ENCODE measurements at regions not wholly inside any gene's neighbourhood (a gene's known extent, or its start where the extent isn't known, plus 50 kb on each side); places are given as distances from the start of the nearest gene placed in this dataset.

DNA sequence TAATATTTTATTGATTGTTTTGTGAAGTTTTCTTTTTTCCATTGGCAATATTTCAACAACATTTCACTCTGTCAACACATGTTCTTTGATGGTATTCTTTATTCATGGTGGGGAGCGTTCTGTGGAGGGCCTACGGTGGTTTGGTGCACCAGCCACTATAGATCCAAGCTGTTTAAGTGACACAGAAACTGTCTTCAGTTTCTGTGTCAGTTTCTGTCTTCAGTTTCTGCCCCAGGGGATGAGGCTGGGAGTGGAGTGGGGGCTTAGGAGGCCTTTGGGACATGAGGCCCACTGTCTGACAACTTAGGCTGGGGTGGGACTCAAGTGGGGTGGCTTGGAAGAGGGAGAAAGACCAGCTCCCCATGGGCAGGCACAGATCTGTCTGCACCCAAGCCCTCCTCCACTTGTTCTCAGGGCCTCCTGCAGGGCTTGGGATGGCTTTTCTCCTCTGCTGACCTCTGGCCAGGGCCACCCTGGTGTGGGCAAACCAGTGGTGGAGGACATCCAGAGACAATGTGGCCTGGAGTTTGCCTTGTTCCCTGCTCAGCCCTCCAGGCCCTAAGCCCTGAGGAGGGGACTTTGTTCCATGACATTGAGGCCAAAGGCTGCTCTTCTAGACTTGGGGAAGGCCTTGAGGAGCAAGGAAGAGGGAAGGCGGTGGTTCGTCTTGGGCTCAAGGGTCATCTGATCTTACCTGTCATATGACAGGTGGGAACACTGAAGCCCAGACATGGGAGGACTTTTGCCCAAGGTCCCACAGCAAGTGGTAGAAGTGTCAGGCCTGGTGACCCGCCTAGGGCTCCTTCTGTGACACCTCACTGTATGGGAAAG lies 60.3 kb upstream of the SMAD6 start:
- Histone ChIP-seq H3K4me2 (no peak overlapping the region), H3K36me3 (ENCODE audit: insufficient read depth) (no peaks in the 10 kb centered on the region), H3K27me3 (ENCODE audit: insufficient read depth, low read depth) (no peaks in the 10 kb centered on the region), H3K4me3 (IDR thresholded peaks at IDR 0.05; ENCODE audit: insufficient read depth, low read depth, low read length) (no peak overlapping the region), H3K79me2 (ENCODE audit: insufficient read depth, low read depth) (no peaks in the 10 kb centered on the region), H4K20me1 (ENCODE audit: insufficient read depth) (no peaks in the 10 kb centered on the region), H3K27ac (no peak overlapping the region), H3K4me1 (ENCODE audit: low read depth, poor library complexity, severe bottlenecking) (no peaks in the 10 kb centered on the region), H2AFZ (ENCODE audit: low read depth) (no peak overlapping the region), H3K9ac (no peak overlapping the region)
- TF ChIP-seq CTCF (conservative IDR thresholded peaks at IDR 0.05; ENCODE audit: low read depth, low read length) = no peak

- H2AFZ ChIP-seq (ENCODE audit: low read depth) = no peak overlapping the region
- no peaks in the 10 kb centered on the region for H4K20me1 ChIP-seq (ENCODE audit: insufficient read depth)
- no peaks in the 10 kb centered on the region for H3K36me3 ChIP-seq (ENCODE audit: insufficient read depth)
- H3K4me3 ChIP-seq (IDR thresholded peaks at IDR 0.05; ENCODE audit: insufficient read depth, low read depth, low read length) = no peak overlapping the region
- H3K4me2 ChIP-seq = no peak overlapping the region
- no peaks in the 10 kb centered on the region for H3K79me2 ChIP-seq (ENCODE audit: insufficient read depth, low read depth)
- no peak overlapping the region for H3K9ac ChIP-seq
- no peak overlapping the region for H3K27ac ChIP-seq
- H3K27me3 ChIP-seq (ENCODE audit: insufficient read depth, low read depth) = no peaks in the 10 kb centered on the region
- no peaks in the 10 kb centered on the region for H3K4me1 ChIP-seq (ENCODE audit: low read depth, poor library complexity, severe bottlenecking)
- no peak for TF ChIP-seq CTCF (conservative IDR thresholded peaks at IDR 0.05; ENCODE audit: low read depth, low read length)
These were observed 59.5 kb upstream of the SMAD6 start for GRCh38 chr15:66642514-66642913.

GRCh38 chr15:66643033-66643432 lies 59.0 kb upstream of the SMAD6 start:
- TF ChIP-seq CTCF (conservative IDR thresholded peaks at IDR 0.05; ENCODE audit: low read depth, low read length) = no peak
- Histone ChIP-seq H3K79me2 (ENCODE audit: insufficient read depth, low read depth) (no peaks in the 10 kb centered on the region), H3K27me3 (ENCODE audit: insufficient read depth, low read depth) (no peaks in the 10 kb centered on the region), H3K4me1 (ENCODE audit: low read depth, poor library complexity, severe bottlenecking) (no peaks in the 10 kb centered on the region), H3K27ac (no peak overlapping the region), H2AFZ (ENCODE audit: low read depth) (no peak overlapping the region), H3K4me3 (IDR thresholded peaks at IDR 0.05; ENCODE audit: insufficient read depth, low read depth, low read length) (no peak overlapping the region), H3K9ac (no peak overlapping the region), H4K20me1 (ENCODE audit: insufficient read depth) (no peaks in the 10 kb centered on the region), H3K36me3 (ENCODE audit: insufficient read depth) (no peaks in the 10 kb centered on the region), H3K4me2 (no peak overlapping the region)

DNA sequence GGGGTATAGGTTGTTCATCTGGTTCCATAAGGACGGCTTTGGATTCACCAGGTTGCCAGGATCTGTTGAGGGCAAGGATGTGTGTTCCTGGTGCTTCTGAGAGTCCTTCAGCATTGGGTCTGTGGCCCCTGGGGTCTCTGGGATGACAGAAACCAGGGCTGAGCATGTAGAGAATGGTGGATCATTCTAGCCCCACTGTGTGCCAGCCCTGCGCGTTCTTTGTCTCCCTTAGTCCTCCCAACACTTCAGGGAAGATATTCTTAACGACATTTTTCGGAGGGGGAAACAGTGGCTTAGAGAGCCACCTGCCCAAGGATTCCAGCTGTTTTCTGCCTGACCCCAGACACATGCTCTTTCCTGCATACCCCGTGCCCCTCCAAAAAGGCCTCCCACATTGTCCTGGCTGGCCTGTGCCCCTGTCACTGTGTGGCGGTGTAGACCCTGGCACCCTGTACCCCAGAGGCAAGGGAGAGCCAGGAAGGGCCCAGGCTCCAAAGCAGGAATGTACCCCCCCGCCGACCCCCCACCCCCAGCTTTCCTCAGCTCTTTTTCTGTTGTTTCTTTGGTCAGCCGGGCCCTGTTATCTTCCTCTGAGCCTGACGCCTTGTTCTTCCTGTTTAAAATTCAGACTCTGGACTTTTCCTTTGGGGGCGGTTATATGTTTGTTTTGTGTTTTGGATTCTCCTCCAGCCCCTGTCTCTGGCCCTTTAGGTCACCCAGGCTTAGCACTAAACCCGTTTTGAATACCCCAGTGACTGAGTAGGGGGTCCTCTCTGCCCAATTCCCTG lies 57.8 kb upstream of the SMAD6 start:
- no peak for TF ChIP-seq CTCF (conservative IDR thresholded peaks at IDR 0.05; ENCODE audit: low read depth, low read length)
- Histone ChIP-seq H3K36me3 (ENCODE audit: insufficient read depth) (no peaks in the 10 kb centered on the region), H3K27me3 (ENCODE audit: insufficient read depth, low read depth) (no peaks in the 10 kb centered on the region), H3K4me2 (no peak overlapping the region), H3K79me2 (ENCODE audit: insufficient read depth, low read depth) (no peaks in the 10 kb centered on the region), H3K4me3 (IDR thresholded peaks at IDR 0.05; ENCODE audit: insufficient read depth, low read depth, low read length) (no peak overlapping the region), H3K9ac (no peak overlapping the region), H3K4me1 (ENCODE audit: low read depth, poor library complexity, severe bottlenecking) (no peaks in the 10 kb centered on the region), H2AFZ (ENCODE audit: low read depth) (no peak overlapping the region), H4K20me1 (ENCODE audit: insufficient read depth) (no peaks in the 10 kb centered on the region), H3K27ac (no peak overlapping the region)
